ENCODE measurements at regions not wholly inside any gene's neighbourhood (a gene's known extent, or its start where the extent isn't known, plus 50 kb on each side); places are given as distances from the start of the nearest gene placed in this dataset.
"Not testable (repeated sequence)": the region's sequence is repeated elsewhere in the genome, so short reads cannot be mapped to it uniquely, and the experiment has no call there.

DNA sequence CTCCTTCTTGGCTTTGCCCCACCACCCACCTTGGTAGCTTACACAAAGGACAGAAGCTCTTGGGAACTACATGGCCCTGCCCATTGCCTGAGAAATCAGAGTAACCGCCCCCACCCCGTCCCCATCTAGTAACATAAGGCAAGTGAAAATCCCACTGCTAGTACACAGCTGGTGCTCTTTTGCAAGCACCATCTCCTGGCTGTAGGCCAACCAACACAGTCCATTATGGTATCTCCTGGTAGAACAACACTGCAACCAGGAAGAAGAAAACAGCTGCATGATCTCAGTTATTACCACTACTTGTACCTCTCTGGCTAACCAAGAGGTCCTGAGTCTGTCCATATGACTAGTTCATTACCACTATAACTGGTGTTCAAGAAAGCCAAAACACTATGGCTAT, 841.1 kb upstream of the MANEA start:
- no peak for DNase-seq
- Mint-ChIP-seq H3K4me1 (no peaks in the 10 kb centered on the region), H3K4me3 (no peak overlapping the region), H3K27ac (no peak overlapping the region), H3K27me3 (no peaks in the 10 kb centered on the region), H3K9me3 (peaks cover 0 to 32% of the 10 kb centered on the region in 2 donors)
- ATAC-seq, result no peak

DNA sequence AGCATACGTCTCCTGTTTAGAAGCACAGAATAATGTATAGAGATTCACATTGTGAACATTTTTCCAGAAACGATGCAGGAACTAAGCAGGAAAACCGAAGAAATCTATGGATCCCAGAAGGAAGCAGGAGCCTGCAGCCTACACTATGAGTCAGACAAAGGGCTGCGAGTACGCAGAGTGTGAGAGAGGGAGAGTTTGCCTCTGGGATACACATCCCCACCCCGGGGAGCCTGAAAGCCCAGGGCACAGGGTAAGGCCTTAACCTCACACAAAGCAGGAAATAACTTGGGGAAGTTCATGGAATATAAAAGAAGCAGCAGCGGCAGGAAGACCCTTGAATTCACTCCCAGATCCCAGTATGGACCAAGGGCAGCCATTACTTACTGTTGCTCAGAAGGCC, 842.1 kb upstream of the MANEA start:
- H3K4me3 Mint-ChIP-seq, result no peak overlapping the region
- DNase-seq (no peak), ATAC-seq (no peak)
- H3K27ac Mint-ChIP-seq, result no peak overlapping the region
- peaks cover 0 to 25% of the 10 kb centered on the region in 2 donors for H3K9me3 Mint-ChIP-seq
- H3K27me3 Mint-ChIP-seq, result no peaks in the 10 kb centered on the region
- H3K4me1 Mint-ChIP-seq, result no peaks in the 10 kb centered on the region

DNA sequence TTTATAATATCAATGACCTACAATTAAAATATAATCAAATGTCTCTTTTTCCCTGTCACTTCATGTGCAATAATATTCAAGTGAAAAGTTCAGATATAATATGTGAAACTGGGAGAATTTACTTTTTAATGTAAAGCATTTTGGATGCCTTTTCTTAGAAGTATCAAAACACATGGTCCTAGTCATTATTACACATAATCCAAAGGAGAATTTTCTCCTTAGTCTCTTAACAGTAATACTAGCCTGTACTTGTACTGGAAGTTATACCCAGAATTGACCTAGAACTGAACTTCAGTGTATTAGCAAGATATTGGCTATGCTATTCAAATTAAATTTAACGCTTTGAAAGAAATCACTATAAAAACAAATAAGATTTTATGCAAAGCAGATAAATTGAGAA, 842.6 kb upstream of the MANEA start:
- H3K27ac Mint-ChIP-seq, result no peak overlapping the region
- no peak for DNase-seq
- H3K4me3 Mint-ChIP-seq, result no peak overlapping the region
- H3K4me1 Mint-ChIP-seq, result no peaks in the 10 kb centered on the region
- ATAC-seq, result no peak
- no peaks in the 10 kb centered on the region for H3K27me3 Mint-ChIP-seq
- peaks cover 0 to 20% of the 10 kb centered on the region in 2 donors for H3K9me3 Mint-ChIP-seq

DNA sequence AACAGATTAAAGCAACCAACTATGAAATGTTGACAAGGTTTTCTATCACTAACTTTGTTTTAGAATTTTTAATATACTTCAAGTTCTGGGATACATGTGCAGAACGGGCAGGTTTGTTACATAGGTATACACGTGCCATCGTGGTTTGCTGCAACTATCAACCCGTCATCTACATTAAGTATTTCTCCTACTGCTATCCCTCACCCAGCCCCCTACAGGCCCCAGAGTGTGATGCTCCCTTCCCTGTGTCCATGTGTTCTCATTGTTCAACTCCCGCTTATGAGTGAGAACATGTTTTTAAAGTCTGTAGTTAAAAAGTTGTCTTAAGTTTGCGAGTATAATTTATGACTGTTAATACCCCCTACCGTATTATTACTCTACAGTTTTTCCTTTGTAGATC, 844.3 kb upstream of the MANEA start:
- peaks cover 0 to 17% of the 10 kb centered on the region in 2 donors for H3K9me3 Mint-ChIP-seq
- no peaks in the 10 kb centered on the region for H3K27me3 Mint-ChIP-seq
- H3K4me1 Mint-ChIP-seq, result no peaks in the 10 kb centered on the region
- ATAC-seq (no peak), DNase-seq (no peak)
- H3K27ac Mint-ChIP-seq, result no peak overlapping the region
- H3K4me3 Mint-ChIP-seq, result no peak overlapping the region

GRCh38 chr6:94727710-94728109, 849.6 kb upstream of the MANEA start:
- Mint-ChIP-seq H3K4me1 (no peaks in the 10 kb centered on the region), H3K27me3 (no peaks in the 10 kb centered on the region), H3K4me3 (no peak overlapping the region), H3K27ac (no peak overlapping the region), H3K9me3 (peaks cover 10 to 28% of the 10 kb centered on the region in 2 donors)
- ATAC-seq (no peak), DNase-seq (no peak)

DNA sequence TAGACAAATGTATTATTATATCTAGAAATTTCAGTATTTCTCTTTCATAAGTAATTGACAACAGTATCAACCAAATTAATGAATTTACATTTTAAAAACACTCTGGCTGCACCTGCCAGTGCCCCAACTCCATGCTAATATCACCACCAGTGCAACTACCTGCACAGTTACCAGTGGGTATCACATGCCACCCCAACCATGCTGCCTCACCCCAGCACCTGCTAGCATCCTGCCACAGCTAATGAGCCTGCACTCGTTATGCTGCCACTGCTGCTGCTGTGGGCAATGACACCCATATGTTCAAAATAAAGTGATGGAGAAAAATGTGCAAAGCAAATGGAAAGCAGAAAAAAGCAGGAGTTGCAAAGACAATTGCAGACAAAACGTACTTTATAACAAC, 855.9 kb upstream of the MANEA start:
- H3K27me3 Mint-ChIP-seq, result no peaks in the 10 kb centered on the region
- H3K9me3 Mint-ChIP-seq, result peaks cover 10 to 22% of the 10 kb centered on the region in 2 donors
- H3K4me3 Mint-ChIP-seq, result no peak overlapping the region
- ATAC-seq (no peak), DNase-seq (no peak)
- H3K27ac Mint-ChIP-seq, result no peak overlapping the region
- H3K4me1 Mint-ChIP-seq, result no peaks in the 10 kb centered on the region

GRCh38 chr6:94713446-94713845, 863.9 kb upstream of the MANEA start:
- H3K9me3 Mint-ChIP-seq, result no peaks in the 10 kb centered on the region
- H3K4me3 Mint-ChIP-seq, result no peak overlapping the region
- no peak for DNase-seq
- H3K4me1 Mint-ChIP-seq, result no peaks in the 10 kb centered on the region
- ATAC-seq, result no peak
- H3K27me3 Mint-ChIP-seq, result no peaks in the 10 kb centered on the region
- H3K27ac Mint-ChIP-seq, result no peak overlapping the region

GRCh38 chr6:94698773-94699172, 878.6 kb upstream of the MANEA start:
- Mint-ChIP-seq H3K9me3 (peaks cover 0 to 4% of the 10 kb centered on the region in 2 donors), H3K27me3 (no peaks in the 10 kb centered on the region), H3K27ac (no peak overlapping the region), H3K4me3 (no peak overlapping the region), H3K4me1 (no peaks in the 10 kb centered on the region)
- ATAC-seq (no peak), DNase-seq (no peak)

DNA sequence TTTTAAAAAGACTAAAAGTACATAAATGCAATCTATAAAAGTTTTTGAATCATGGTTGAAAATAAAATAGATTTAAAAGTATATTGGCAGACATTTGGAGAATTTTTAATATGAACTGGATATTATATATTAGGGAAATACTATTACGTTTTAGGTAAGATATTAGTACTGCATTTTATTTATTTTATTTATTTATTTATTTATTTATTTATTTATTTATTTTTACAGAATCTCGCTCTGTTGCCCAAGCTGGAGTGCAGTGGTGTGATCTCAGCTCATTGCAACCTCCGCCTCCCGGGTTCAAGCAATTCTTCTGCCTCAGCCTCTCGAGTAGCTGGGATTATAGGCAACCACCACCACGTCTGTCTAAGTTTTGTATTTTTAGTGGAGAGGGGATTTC, 890.1 kb upstream of the MANEA start:
- H3K27ac Mint-ChIP-seq, H3K4me1 Mint-ChIP-seq, DNase-seq, H3K27me3 Mint-ChIP-seq, H3K4me3 Mint-ChIP-seq, H3K9me3 Mint-ChIP-seq, ATAC-seq: not testable (repeated sequence)

DNA sequence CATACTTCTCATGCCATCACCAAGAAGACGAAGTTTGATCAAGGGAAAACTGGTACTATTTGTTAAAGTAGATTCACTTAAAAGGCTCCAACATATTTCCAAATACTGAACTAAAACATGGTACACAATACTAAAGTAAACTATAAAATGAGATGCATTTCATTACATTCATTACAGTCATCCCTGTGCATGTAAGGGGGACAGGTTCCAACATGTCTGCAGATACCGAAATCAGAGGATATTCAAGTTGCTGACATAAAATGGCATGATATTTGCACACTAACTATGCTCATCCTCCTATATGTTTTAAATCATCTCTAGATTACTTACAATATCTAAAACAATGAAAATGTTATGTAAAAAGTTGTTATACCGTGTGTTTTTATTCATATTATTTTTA, 893.9 kb upstream of the MANEA start:
- DNase-seq (no peak), ATAC-seq (no peak)
- Mint-ChIP-seq H3K9me3 (peaks cover 7% of the 10 kb centered on the region in 2 donors), H3K27ac (no peak overlapping the region), H3K4me1 (no peaks in the 10 kb centered on the region), H3K27me3 (no peaks in the 10 kb centered on the region), H3K4me3 (no peak overlapping the region)

DNA sequence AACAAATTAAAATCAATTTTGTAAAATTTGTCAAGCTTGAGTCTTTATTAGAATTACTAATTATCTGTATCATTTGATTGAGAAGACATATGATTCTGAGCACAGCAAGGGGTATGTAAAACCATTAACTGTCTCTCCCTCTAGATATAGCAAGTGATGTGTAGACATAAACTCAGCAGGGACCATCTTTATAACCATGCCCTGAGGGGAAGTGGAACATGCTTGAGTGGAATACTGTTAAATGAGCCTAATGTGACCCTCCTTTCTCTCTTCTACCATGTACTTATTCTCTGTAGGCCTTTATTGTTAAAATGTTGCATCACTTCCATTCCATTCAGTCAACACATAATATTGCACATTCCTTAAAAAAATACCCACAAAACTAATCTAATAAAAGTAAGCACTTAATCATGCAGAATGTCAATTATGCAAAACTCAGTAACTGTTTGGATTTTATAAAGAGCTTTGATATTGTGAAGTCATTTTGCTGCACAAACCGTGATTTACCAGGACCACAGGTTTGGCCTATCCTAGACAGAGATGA, 896.6 kb upstream of the MANEA start:
- no peak for DNase-seq
- ATAC-seq, result no peak
- Mint-ChIP-seq H3K4me1 (no peaks in the 10 kb centered on the region), H3K27ac (no peak overlapping the region), H3K9me3 (peaks cover 7% of the 10 kb centered on the region in 2 donors), H3K4me3 (no peak overlapping the region), H3K27me3 (no peaks in the 10 kb centered on the region)

DNA sequence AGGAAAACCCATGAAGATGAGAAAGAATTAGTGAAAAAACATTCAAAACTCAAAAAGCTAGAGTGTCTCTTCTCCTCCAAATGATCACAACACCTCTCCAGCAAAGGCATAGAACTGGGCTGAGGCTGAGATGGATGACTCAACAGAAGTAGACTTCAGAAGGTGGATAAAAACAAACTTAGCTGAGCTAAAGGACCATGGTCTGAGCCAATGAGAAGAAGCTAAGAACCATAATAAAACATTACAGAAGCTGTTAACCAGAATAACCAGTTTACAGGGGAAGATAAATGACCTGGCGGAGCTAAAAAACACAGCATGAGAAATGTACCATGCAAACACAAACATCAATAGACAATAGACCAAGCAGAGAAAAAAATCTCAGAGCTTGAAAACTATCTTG, 904.1 kb upstream of the MANEA start:
- Mint-ChIP-seq H3K4me1 (no peaks in the 10 kb centered on the region), H3K9me3 (peaks cover 31 to 42% of the 10 kb centered on the region in 2 donors), H3K27me3 (no peaks in the 10 kb centered on the region), H3K4me3 (no peak overlapping the region), H3K27ac (no peak overlapping the region)
- ATAC-seq, result no peak
- no peak for DNase-seq

- H3K4me3 Mint-ChIP-seq, result no peak overlapping the region
- DNase-seq (no peak), ATAC-seq (no peak)
- H3K4me1 Mint-ChIP-seq, result no peaks in the 10 kb centered on the region
- H3K9me3 Mint-ChIP-seq, result peaks cover 29 to 44% of the 10 kb centered on the region in 2 donors
- no peaks in the 10 kb centered on the region for H3K27me3 Mint-ChIP-seq
- H3K27ac Mint-ChIP-seq, result no peak overlapping the region
Measured at GRCh38 chr6:94670017-94670416, 907.3 kb upstream of the MANEA start.

DNA sequence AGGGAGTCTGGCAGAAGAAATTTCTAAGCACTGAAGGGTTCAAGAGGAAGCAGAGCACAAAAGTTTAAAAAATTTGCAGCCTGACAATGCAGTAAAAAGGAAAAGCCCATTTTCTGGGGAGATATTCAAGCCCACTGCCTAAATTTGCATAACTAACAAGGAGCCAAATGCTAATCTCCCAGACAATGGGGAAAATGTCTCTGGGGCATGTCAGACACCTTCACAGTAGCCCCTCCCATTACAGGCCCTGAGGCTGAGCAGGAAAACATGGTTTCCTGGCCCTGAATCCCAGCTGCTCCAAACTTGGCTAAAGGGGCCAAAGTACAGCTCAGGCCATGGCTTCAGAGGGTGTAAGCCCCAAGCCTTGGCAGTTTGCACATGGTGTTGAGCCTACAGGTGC, 908.5 kb upstream of the MANEA start:
- Mint-ChIP-seq H3K9me3 (peaks cover 19 to 35% of the 10 kb centered on the region in 2 donors), H3K4me3 (no peak overlapping the region), H3K27ac (no peak overlapping the region), H3K27me3 (no peaks in the 10 kb centered on the region), H3K4me1 (no peaks in the 10 kb centered on the region)
- ATAC-seq (no peak), DNase-seq (no peak)

GRCh38 chr6:94658929-94659328, 918.4 kb upstream of the MANEA start:
- no peak overlapping the region for H3K27ac Mint-ChIP-seq
- ATAC-seq (no peak), DNase-seq (no peak)
- H3K27me3 Mint-ChIP-seq, result no peaks in the 10 kb centered on the region
- H3K4me3 Mint-ChIP-seq, result no peak overlapping the region
- H3K9me3 Mint-ChIP-seq, result peaks cover 5 to 24% of the 10 kb centered on the region in 2 donors
- H3K4me1 Mint-ChIP-seq, result no peaks in the 10 kb centered on the region

- H3K9me3 Mint-ChIP-seq, result peaks cover 5 to 8% of the 10 kb centered on the region in 2 donors
- DNase-seq (no peak), ATAC-seq (no peak)
- no peak overlapping the region for H3K27ac Mint-ChIP-seq
- no peaks in the 10 kb centered on the region for H3K27me3 Mint-ChIP-seq
- H3K4me3 Mint-ChIP-seq, result no peak overlapping the region
- H3K4me1 Mint-ChIP-seq, result no peaks in the 10 kb centered on the region
Measured at GRCh38 chr6:94651239-94651638, 926.1 kb upstream of the MANEA start.

DNA sequence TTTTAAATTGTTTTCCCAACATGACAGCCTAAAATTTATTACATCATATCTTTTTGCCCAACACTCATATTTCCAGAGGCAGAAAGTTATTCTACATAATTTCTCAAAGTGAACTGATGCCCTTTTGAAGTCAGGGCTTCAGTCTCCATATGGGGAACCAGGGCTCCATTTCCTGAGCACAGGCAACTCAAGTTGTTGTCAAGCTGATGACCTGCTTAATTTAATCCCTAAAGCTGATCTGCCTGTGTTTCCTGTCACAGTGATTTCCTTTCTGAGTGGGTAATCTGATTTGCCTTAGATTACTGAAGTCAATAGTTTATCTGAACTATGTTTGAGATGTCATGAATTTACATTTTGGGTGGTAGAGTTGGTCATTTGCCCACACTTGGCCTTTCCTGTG, 932.1 kb upstream of the MANEA start:
- Mint-ChIP-seq H3K27ac (no peak overlapping the region), H3K4me1 (no peaks in the 10 kb centered on the region), H3K9me3 (peaks cover 0 to 6% of the 10 kb centered on the region in 2 donors), H3K27me3 (no peaks in the 10 kb centered on the region), H3K4me3 (no peak overlapping the region)
- DNase-seq, result no peak
- no peak for ATAC-seq
